CD4-positive, alpha-beta T cell (primary cell): ENCODE measurements at regions not wholly inside any gene's neighbourhood (a gene's known extent, or its start where the extent isn't known, plus 50 kb on each side); places are given as distances from the start of the nearest gene placed in this dataset.

Experiments
- ATAC-seq: fragments of 200-7000 bp; cut with Tn5 transposase; one replicate; pipeline ENCODE4 v1.10.0; 2022; ENCODE audit warnings: mild to moderate bottlenecking; ENCODE audit not compliant: poor library complexity
- CTCF ChIA-PET: fragments of 350-600 bp; sonication (Branson Sonifier 250); formaldehyde crosslinking; loops from one replicate; lab custom pipeline; 2021; ENCODE audit warnings: antibody characterized with exemption, inconsistent platforms; lab: Charles Lee
- POLR2A ChIA-PET: fragments of 350-600 bp; sonication (Branson Sonifier 250); formaldehyde crosslinking; loops from one replicate; lab custom pipeline; 2021; ENCODE audit warnings: antibody characterized with exemption, inconsistent platforms; lab: Charles Lee
- DNase-seq, 14 experiments: peaks; one replicate each; pipeline ENCODE4 v3.0.0-alpha.2; 2013 to 2020; ENCODE audit warnings: mixed read lengths in 2 of 14
- H3K27ac ChIP-seq, 2 donors: one replicate each; pipeline versions ENCODE4 v1.5.1 to v1.7.0; 2013; ENCODE audit warnings: low read length in 2 of 2, low read depth in 1 of 2, mild to moderate bottlenecking in 1 of 2
- H3K27me3 ChIP-seq, 2 experiments: 1 replicate in 1 of 2; 2 replicates in 1 of 2; pipeline versions ENCODE4 v1.6.1 to v1.7.0; 2013; ENCODE audit warnings: low read length in 2 of 2, control low read depth in 1 of 2, mild to moderate bottlenecking in 1 of 2, moderate library complexity in 1 of 2; ENCODE audit not compliant: insufficient read depth in 2 of 2, control insufficient read depth in 1 of 2
- H3K36me3 ChIP-seq: one replicate; pipeline ENCODE4 v1.6.1; 2013; ENCODE audit warnings: low read length, control low read depth; ENCODE audit not compliant: insufficient read depth
- H3K4me1 ChIP-seq: one replicate; pipeline ENCODE4 v1.6.1; 2013; ENCODE audit warnings: low read length, control low read depth; ENCODE audit not compliant: insufficient read depth
- H3K4me3 ChIP-seq: one replicate; pipeline ENCODE4 v1.5.1; 2013; ENCODE audit warnings: mild to moderate bottlenecking, low read length, moderate library complexity
- H3K9me3 ChIP-seq, 2 experiments: 1 replicate in 1 of 2; 2 replicates in 1 of 2; pipeline versions ENCODE4 v1.6.1 to v1.7.0; 2013; ENCODE audit warnings: low read length in 2 of 2, mild to moderate bottlenecking in 2 of 2, control low read depth in 1 of 2, moderate library complexity in 1 of 2; ENCODE audit not compliant: control insufficient read depth in 1 of 2, insufficient read depth in 1 of 2
- H3K27ac Mint-ChIP-seq: one replicate; pipeline ENCODE4 v1.8.0; 2020; ENCODE audit warnings: mixed read lengths
- H3K27me3 Mint-ChIP-seq: one replicate; pipeline ENCODE4 v1.8.0; 2021; ENCODE audit warnings: mixed read lengths
- H3K36me3 Mint-ChIP-seq: one replicate; pipeline ENCODE4 v1.8.0; 2021; ENCODE audit warnings: low read depth, mixed read lengths
- H3K4me1 Mint-ChIP-seq: one replicate; pipeline ENCODE4 v1.8.0; 2021; ENCODE audit warnings: low read depth, mixed read lengths
- H3K4me3 Mint-ChIP-seq: one replicate; pipeline ENCODE4 v1.8.0; 2020; ENCODE audit warnings: mild to moderate bottlenecking, mixed read lengths
- H3K9me3 Mint-ChIP-seq: one replicate; pipeline ENCODE4 v1.8.0; 2020; ENCODE audit warnings: mixed read lengths
- intact Hi-C, 2 experiments: fragments of 100-400 bp; cut with DNase I in 1 of 2; cut with micrococcal nuclease in 1 of 2; formaldehyde crosslinking; loops; one replicate each; pipeline versions ENCODE4 v1.15.1 to v1.9.0; 2023 to 2025; cut with DNase I, micrococcal nuclease
- TF ChIP-seq, protein P1 (sequence below): fragments of 200-600 bp; IDR thresholded peaks from one replicate; pipeline ENCODE4 v1.8.0; 2022; ENCODE audit warnings: antibody characterized with exemption, mild to moderate bottlenecking

- H3K4me1 Mint-ChIP-seq: no peaks in the 10 kb centered on the region
- ATAC-seq: no peak
- TF ChIP-seq, protein P1, sequence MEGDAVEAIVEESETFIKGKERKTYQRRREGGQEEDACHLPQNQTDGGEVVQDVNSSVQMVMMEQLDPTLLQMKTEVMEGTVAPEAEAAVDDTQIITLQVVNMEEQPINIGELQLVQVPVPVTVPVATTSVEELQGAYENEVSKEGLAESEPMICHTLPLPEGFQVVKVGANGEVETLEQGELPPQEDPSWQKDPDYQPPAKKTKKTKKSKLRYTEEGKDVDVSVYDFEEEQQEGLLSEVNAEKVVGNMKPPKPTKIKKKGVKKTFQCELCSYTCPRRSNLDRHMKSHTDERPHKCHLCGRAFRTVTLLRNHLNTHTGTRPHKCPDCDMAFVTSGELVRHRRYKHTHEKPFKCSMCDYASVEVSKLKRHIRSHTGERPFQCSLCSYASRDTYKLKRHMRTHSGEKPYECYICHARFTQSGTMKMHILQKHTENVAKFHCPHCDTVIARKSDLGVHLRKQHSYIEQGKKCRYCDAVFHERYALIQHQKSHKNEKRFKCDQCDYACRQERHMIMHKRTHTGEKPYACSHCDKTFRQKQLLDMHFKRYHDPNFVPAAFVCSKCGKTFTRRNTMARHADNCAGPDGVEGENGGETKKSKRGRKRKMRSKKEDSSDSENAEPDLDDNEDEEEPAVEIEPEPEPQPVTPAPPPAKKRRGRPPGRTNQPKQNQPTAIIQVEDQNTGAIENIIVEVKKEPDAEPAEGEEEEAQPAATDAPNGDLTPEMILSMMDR: no peak
- Histone ChIP-seq H3K27me3 (no peaks in the 10 kb centered on the region), H3K36me3 (no peaks in the 10 kb centered on the region), H3K27ac (no peak overlapping the region), H3K4me3 (no peak overlapping the region), H3K9me3 (peaks cover 0 to 3% of the 10 kb centered on the region in 2 experiments), H3K4me1 (no peaks in the 10 kb centered on the region)
- H3K4me3 Mint-ChIP-seq: no peak overlapping the region
- no peak for DNase-seq
- no peaks in the 10 kb centered on the region for H3K27me3 Mint-ChIP-seq
- CTCF ChIA-PET: no interaction called here
- H3K9me3 Mint-ChIP-seq: no peaks in the 10 kb centered on the region
- intact Hi-C loops: no loop called here
- POLR2A ChIA-PET: no interaction called here
- H3K36me3 Mint-ChIP-seq: no peaks in the 10 kb centered on the region
- no peak overlapping the region for H3K27ac Mint-ChIP-seq
Observed at GRCh38 chr7:22920672-22921071, 93.3 kb downstream of the HYCC1 start.

- H3K4me3 Mint-ChIP-seq: no peak overlapping the region
- no peaks in the 10 kb centered on the region for H3K27me3 Mint-ChIP-seq
- Histone ChIP-seq H3K4me3 (no peak overlapping the region), H3K9me3 (peaks cover 0 to 4% of the 10 kb centered on the region in 2 experiments), H3K4me1 (no peaks in the 10 kb centered on the region), H3K27me3 (no peaks in the 10 kb centered on the region), H3K36me3 (no peaks in the 10 kb centered on the region), H3K27ac (no peak overlapping the region)
- TF ChIP-seq, protein P1: no peak
- no peak for ATAC-seq
- CTCF ChIA-PET: no interaction called here
- no peak for DNase-seq
- H3K4me1 Mint-ChIP-seq: no peaks in the 10 kb centered on the region
- intact Hi-C loops: no loop called here
- peaks cover 6% of the 10 kb centered on the region for H3K9me3 Mint-ChIP-seq
- no peak overlapping the region for H3K27ac Mint-ChIP-seq
- POLR2A ChIA-PET: no interaction called here
- no peaks in the 10 kb centered on the region for H3K36me3 Mint-ChIP-seq
Observed at GRCh38 chr7:22913158-22913557, 90.5 kb upstream of the TOMM7 start.

GRCh38 chr7:22911889-22912288, 89.2 kb upstream of the TOMM7 start:
- Histone ChIP-seq H3K27me3 (no peaks in the 10 kb centered on the region), H3K27ac (no peak overlapping the region), H3K36me3 (no peaks in the 10 kb centered on the region), H3K4me3 (no peak overlapping the region), H3K4me1 (no peaks in the 10 kb centered on the region), H3K9me3 (peaks cover 0 to 4% of the 10 kb centered on the region in 2 experiments)
- H3K4me3 Mint-ChIP-seq: no peak overlapping the region
- H3K36me3 Mint-ChIP-seq: no peaks in the 10 kb centered on the region
- intact Hi-C loops: no loop called here
- ChIA-PET CTCF (no interaction called here), POLR2A (no interaction called here)
- no peak overlapping the region for H3K27ac Mint-ChIP-seq
- TF ChIP-seq, protein P1: no peak
- DNase-seq: no peak
- no peak for ATAC-seq
- H3K9me3 Mint-ChIP-seq: peaks cover 6% of the 10 kb centered on the region
- H3K4me1 Mint-ChIP-seq: no peaks in the 10 kb centered on the region
- H3K27me3 Mint-ChIP-seq: no peaks in the 10 kb centered on the region
